Naive thymus-derived CD8-positive, alpha-beta T cell (primary cell): ENCODE measurements at regions not wholly inside any gene's neighbourhood (a gene's known extent, or its start where the extent isn't known, plus 50 kb on each side); places are given as distances from the start of the nearest gene placed in this dataset.
"Not testable (repeated sequence)": the region's sequence is repeated elsewhere in the genome, so short reads cannot be mapped to it uniquely, and the experiment has no call there.

Experiments used
- ATAC-seq, 2 donors: fragments of 150-1000 bp; cut with Tn5 transposase in 1 of 2; sonication (Bioruptor Pico), chemical (Tn5 transposase) in 1 of 2; 1 replicate in 1 of 2; 2 replicates in 1 of 2; pipeline ENCODE4 v1.10.0; 2021; ENCODE audit warnings: mild to moderate bottlenecking in 2 of 2, moderate library complexity in 2 of 2
- POLR2A ChIA-PET: fragments of 350-600 bp; sonication (Branson Sonifier 250); formaldehyde crosslinking; loops from one replicate; lab custom pipeline; 2021; ENCODE audit warnings: antibody characterized with exemption; lab: Charles Lee
- DNase-seq, 10 donors: peaks; one replicate each; pipeline versions ENCODE4 v3.0.0 to v3.0.0-alpha.2; 2020 to 2022
- H3K27ac Mint-ChIP-seq, 10 donors: one replicate each; pipeline ENCODE4 v1.8.0; 2020 to 2022; ENCODE audit warnings: mild to moderate bottlenecking in 10 of 10, mixed read lengths in 10 of 10, moderate library complexity in 4 of 10, inconsistent platforms in 1 of 10
- H3K27me3 Mint-ChIP-seq, 5 donors: one replicate each; pipeline ENCODE4 v1.8.0; 2021 to 2022; ENCODE audit warnings: mixed read lengths in 5 of 5
- H3K36me3 Mint-ChIP-seq, 3 donors: one replicate each; pipeline ENCODE4 v1.8.0; 2020 to 2022; ENCODE audit warnings: mixed read lengths in 3 of 3, mild to moderate bottlenecking in 2 of 3, inconsistent platforms in 1 of 3
- H3K4me1 Mint-ChIP-seq, 4 donors: one replicate each; pipeline ENCODE4 v1.8.0; 2021 to 2022; ENCODE audit warnings: mixed read lengths in 4 of 4
- H3K4me3 Mint-ChIP-seq, 10 donors: one replicate each; pipeline ENCODE4 v1.8.0; 2020 to 2022; ENCODE audit warnings: mild to moderate bottlenecking in 10 of 10, mixed read lengths in 10 of 10, moderate library complexity in 6 of 10, inconsistent platforms in 1 of 10
- H3K9me3 Mint-ChIP-seq, 9 donors: one replicate each; pipeline ENCODE4 v1.8.0; 2020 to 2022; ENCODE audit warnings: mixed read lengths in 9 of 9, mild to moderate bottlenecking in 3 of 9, inconsistent platforms in 1 of 9, moderate library complexity in 1 of 9

GRCh38 chr6:66556936-66557335, 849.9 kb upstream of the EYS start:
- Mint-ChIP-seq H3K27me3 (no peaks in the 10 kb centered on the region), H3K9me3 (peaks cover 10 to 35% (median 23%) of the 10 kb centered on the region in 9 donors), H3K27ac (no peak overlapping the region), H3K4me3 (no peak overlapping the region), H3K4me1 (no peaks in the 10 kb centered on the region), H3K36me3 (no peaks in the 10 kb centered on the region)
- POLR2A ChIA-PET: no interaction called here
- ATAC-seq (no peak), DNase-seq (no peak)

- Mint-ChIP-seq H3K27ac (no peak overlapping the region), H3K9me3 (peaks cover 12 to 36% (median 26%) of the 10 kb centered on the region in 9 donors), H3K4me1 (no peaks in the 10 kb centered on the region), H3K36me3 (no peaks in the 10 kb centered on the region), H3K27me3 (no peaks in the 10 kb centered on the region), H3K4me3 (no peak overlapping the region)
- ATAC-seq (no peak), DNase-seq (no peak)
- POLR2A ChIA-PET: no interaction called here
Observed at GRCh38 chr6:66555082-66555481, 848.1 kb upstream of the EYS start.

GRCh38 chr6:66553441-66553840, 846.4 kb upstream of the EYS start:
- POLR2A ChIA-PET: no interaction called here
- no peak overlapping the region for H3K4me3 Mint-ChIP-seq

GRCh38 chr6:66538551-66539135, 831.6 kb upstream of the EYS start:
- H3K36me3 Mint-ChIP-seq: no peaks in the 10 kb centered on the region
- no peak for DNase-seq
- POLR2A ChIA-PET: no interaction called here
- H3K9me3 Mint-ChIP-seq: peaks cover 0 to 33% (median 7%) of the 10 kb centered on the region in 9 donors
- H3K4me1 Mint-ChIP-seq: no peaks in the 10 kb centered on the region
- no peak overlapping the region for H3K4me3 Mint-ChIP-seq
- H3K27ac Mint-ChIP-seq: no peak overlapping the region
- no peaks in the 10 kb centered on the region for H3K27me3 Mint-ChIP-seq
- no peak for ATAC-seq

More at GRCh38 chr6:66553441-66553840, 846.4 kb upstream of the EYS start:
- peaks cover 12 to 30% (median 26%) of the 10 kb centered on the region in 9 donors for H3K9me3 Mint-ChIP-seq
- H3K36me3 Mint-ChIP-seq: no peaks in the 10 kb centered on the region
- no peaks in the 10 kb centered on the region for H3K4me1 Mint-ChIP-seq
- no peak for ATAC-seq
- DNase-seq: no peak
- H3K27ac Mint-ChIP-seq: no peak overlapping the region
- H3K27me3 Mint-ChIP-seq: no peaks in the 10 kb centered on the region

GRCh38 chr6:66533921-66534404, 826.9 kb upstream of the EYS start:
- ATAC-seq (no peak), DNase-seq (no peak)
- Mint-ChIP-seq H3K27me3 (no peaks in the 10 kb centered on the region), H3K4me3 (no peak overlapping the region), H3K4me1 (no peaks in the 10 kb centered on the region), H3K9me3 (peaks cover 0 to 26% (median 2%) of the 10 kb centered on the region in 9 donors), H3K36me3 (no peaks in the 10 kb centered on the region), H3K27ac (no peak overlapping the region)
- POLR2A ChIA-PET: no interaction called here

GRCh38 chr6:66526061-66526460, 819.0 kb upstream of the EYS start:
- no peak overlapping the region for H3K4me3 Mint-ChIP-seq
- no peaks in the 10 kb centered on the region for H3K4me1 Mint-ChIP-seq
- H3K27ac Mint-ChIP-seq: no peak overlapping the region
- no peak for ATAC-seq
- peaks cover 0 to 13% (median 1%) of the 10 kb centered on the region in 9 donors for H3K9me3 Mint-ChIP-seq
- H3K27me3 Mint-ChIP-seq: no peaks in the 10 kb centered on the region
- H3K36me3 Mint-ChIP-seq: no peaks in the 10 kb centered on the region
- POLR2A ChIA-PET: no interaction called here
- DNase-seq: no peak

- DNase-seq (no peak), ATAC-seq (no peak)
- H3K36me3 Mint-ChIP-seq: no peaks in the 10 kb centered on the region
- POLR2A ChIA-PET: no interaction called here
- H3K27ac Mint-ChIP-seq: no peak overlapping the region
- peaks cover 0 to 13% (median 2%) of the 10 kb centered on the region in 9 donors for H3K9me3 Mint-ChIP-seq
- no peaks in the 10 kb centered on the region for H3K27me3 Mint-ChIP-seq
- no peak overlapping the region for H3K4me3 Mint-ChIP-seq
- no peaks in the 10 kb centered on the region for H3K4me1 Mint-ChIP-seq
Observed at GRCh38 chr6:66522864-66523263, 815.8 kb upstream of the EYS start.

GRCh38 chr6:66516377-66516776, 809.4 kb upstream of the EYS start:
- H3K27ac Mint-ChIP-seq: no peak overlapping the region
- peaks cover 0 to 22% (median 9%) of the 10 kb centered on the region in 9 donors for H3K9me3 Mint-ChIP-seq
- DNase-seq: no peak
- POLR2A ChIA-PET: no interaction called here
- no peaks in the 10 kb centered on the region for H3K36me3 Mint-ChIP-seq
- H3K27me3 Mint-ChIP-seq: no peaks in the 10 kb centered on the region
- H3K4me3 Mint-ChIP-seq: no peak overlapping the region
- ATAC-seq: no peak
- no peaks in the 10 kb centered on the region for H3K4me1 Mint-ChIP-seq

GRCh38 chr6:66508433-66508832, 801.4 kb upstream of the EYS start:
- H3K9me3 Mint-ChIP-seq: peaks cover 0 to 30% (median 14%) of the 10 kb centered on the region in 9 donors
- H3K27me3 Mint-ChIP-seq: no peaks in the 10 kb centered on the region

GRCh38 chr6:66499851-66500250, 792.8 kb upstream of the EYS start:
- POLR2A ChIA-PET: no interaction called here
- DNase-seq (no peak), ATAC-seq (no peak)
- Mint-ChIP-seq H3K4me3 (no peak overlapping the region), H3K27me3 (no peaks in the 10 kb centered on the region), H3K27ac (no peak overlapping the region), H3K36me3 (no peaks in the 10 kb centered on the region), H3K4me1 (no peaks in the 10 kb centered on the region), H3K9me3 (peaks cover 0 to 19% (median 7%) of the 10 kb centered on the region in 9 donors)

More at GRCh38 chr6:66508433-66508832, 801.4 kb upstream of the EYS start:
- no peak overlapping the region for H3K4me3 Mint-ChIP-seq
- ATAC-seq (no peak), DNase-seq (no peak)
- POLR2A ChIA-PET: no interaction called here
- H3K36me3 Mint-ChIP-seq: no peaks in the 10 kb centered on the region
- H3K27ac Mint-ChIP-seq: no peak overlapping the region
- no peaks in the 10 kb centered on the region for H3K4me1 Mint-ChIP-seq

GRCh38 chr6:66496659-66497058, 789.6 kb upstream of the EYS start:
- no peak overlapping the region for H3K27ac Mint-ChIP-seq
- H3K36me3 Mint-ChIP-seq: no peaks in the 10 kb centered on the region
- POLR2A ChIA-PET: no interaction called here
- H3K27me3 Mint-ChIP-seq: no peaks in the 10 kb centered on the region
- H3K4me1 Mint-ChIP-seq: no peaks in the 10 kb centered on the region
- ATAC-seq (no peak), DNase-seq (no peak)
- H3K9me3 Mint-ChIP-seq: peaks cover 1 to 32% (median 6%) of the 10 kb centered on the region in 9 donors
- H3K4me3 Mint-ChIP-seq: no peak overlapping the region

- H3K4me1 Mint-ChIP-seq, DNase-seq, POLR2A ChIA-PET, H3K4me3 Mint-ChIP-seq, H3K27me3 Mint-ChIP-seq, H3K36me3 Mint-ChIP-seq, ATAC-seq, H3K27ac Mint-ChIP-seq: not testable (repeated sequence)
- peaks cover 3 to 35% (median 11%) of the 10 kb centered on the region in 9 donors for H3K9me3 Mint-ChIP-seq
Observed at GRCh38 chr6:66494643-66495042, 787.6 kb upstream of the EYS start.

- no peak for ATAC-seq
- no peak overlapping the region for H3K27ac Mint-ChIP-seq
- peaks cover 4 to 30% (median 12%) of the 10 kb centered on the region in 9 donors for H3K9me3 Mint-ChIP-seq
- no peak for DNase-seq
- POLR2A ChIA-PET: no interaction called here
- H3K27me3 Mint-ChIP-seq: no peaks in the 10 kb centered on the region
- H3K36me3 Mint-ChIP-seq: no peaks in the 10 kb centered on the region
- H3K4me3 Mint-ChIP-seq: no peak overlapping the region
- no peaks in the 10 kb centered on the region for H3K4me1 Mint-ChIP-seq
Observed at GRCh38 chr6:66489269-66489987, 782.4 kb upstream of the EYS start.
